ENCODE measurements at regions not wholly inside any gene's neighbourhood (a gene's known extent, or its start where the extent isn't known, plus 50 kb on each side); places are given as distances from the start of the nearest gene placed in this dataset.
"Not testable (repeated sequence)": the region's sequence is repeated elsewhere in the genome, so short reads cannot be mapped to it uniquely, and the experiment has no call there.

DNA sequence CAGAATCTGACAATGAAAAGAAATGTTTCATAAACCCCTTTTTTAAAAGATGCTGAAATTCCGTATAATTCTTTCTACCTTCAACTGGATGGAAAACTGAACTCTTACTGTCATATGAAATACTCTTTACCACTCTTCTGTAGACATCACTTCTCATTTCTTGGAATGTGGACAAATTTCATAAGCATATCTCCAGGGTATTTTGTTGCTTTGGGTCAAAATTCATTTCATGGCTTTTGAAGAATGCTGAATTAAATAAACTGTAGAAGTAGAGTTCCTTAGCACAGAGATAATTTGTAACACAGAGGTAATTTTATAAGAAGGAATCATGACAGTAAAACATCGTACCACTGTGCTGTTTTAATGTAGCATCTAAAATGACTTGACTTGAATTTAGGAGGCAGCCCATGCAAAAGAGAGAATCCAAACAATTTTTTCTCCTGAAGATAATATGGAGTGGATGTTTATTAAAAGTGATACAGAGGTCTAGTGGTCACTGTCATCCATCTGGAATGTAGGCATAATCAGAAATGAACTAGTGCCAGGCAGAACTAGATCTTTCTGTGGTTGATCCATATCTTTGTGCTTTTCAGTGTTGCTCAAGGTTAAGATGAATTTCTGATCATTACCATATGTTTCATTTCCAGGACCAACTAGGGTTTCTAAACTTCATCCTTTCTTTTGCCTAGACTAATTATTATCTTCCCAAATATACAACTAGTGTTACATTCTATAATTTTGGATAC is 492.0 kb downstream of the KIF20B start:
- DNase-seq (ENCODE audit: low read depth): peak; percentile 35

DNA sequence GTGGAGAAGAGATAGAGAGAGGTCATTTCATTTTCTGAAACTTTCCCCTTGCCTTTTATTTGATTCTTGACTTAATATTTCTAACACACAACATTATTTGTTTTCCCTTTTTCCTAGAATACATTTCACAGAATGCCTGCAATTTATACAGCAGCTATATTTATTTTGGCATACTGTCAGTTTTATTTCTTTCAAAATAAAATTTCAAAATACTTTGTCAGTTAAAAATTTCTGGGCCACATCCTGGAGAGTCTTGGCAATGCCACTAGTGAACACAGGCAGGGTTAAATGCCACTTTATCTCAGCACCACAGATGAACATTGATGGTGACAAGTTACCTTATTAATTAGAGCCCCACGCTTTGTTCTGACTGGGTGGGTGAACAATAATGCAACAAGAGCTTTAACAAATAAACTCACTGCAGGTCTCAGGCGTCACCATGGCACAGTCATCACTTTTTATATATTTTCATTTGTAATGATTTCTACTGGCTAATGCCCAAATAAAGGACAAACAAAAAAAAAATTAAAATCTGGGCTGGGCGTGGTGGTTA is 494.0 kb downstream of the KIF20B start:
- DNase-seq (ENCODE audit: low read depth): no peak

DNA sequence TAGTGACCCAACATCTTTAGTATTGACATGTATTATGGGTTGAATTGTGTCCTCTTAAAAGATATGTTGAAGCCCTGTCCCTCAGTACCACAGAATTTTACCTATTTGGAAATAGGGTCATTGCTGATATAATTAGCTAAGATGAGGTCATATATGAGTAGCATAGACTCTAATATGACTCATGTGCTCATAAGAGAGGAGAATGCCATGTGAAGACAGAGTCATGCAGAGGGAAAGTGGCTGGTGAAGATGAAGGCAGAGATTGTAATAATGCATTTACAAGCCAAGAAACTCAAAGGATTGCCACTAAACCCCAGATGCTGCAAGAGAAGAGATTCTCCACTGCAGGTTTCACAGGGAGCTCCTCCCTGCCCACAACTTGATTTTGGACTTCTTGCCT is 496.4 kb downstream of the KIF20B start:
- DNase-seq (ENCODE audit: low read depth): peak; percentile 11

DNA sequence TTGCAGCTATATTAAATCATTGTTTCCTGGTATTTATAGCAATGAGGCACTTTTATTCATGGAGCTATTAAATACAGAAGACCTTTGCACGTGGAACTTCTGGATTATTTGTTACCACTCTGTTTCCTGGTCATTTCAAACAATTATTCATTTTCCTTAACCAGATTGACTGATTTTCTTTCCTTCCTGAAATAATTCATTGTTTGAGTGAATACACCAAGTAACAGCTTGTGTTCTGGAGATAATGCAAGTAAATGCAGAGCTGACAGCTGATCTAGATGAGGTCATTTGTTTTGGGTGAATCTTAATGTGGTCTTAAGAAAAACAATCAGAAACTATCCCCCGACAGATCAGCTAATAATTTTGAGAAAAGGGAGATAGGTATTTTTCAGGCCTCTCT is 497.7 kb downstream of the KIF20B start:
- no peak for DNase-seq (ENCODE audit: low read depth)

DNA sequence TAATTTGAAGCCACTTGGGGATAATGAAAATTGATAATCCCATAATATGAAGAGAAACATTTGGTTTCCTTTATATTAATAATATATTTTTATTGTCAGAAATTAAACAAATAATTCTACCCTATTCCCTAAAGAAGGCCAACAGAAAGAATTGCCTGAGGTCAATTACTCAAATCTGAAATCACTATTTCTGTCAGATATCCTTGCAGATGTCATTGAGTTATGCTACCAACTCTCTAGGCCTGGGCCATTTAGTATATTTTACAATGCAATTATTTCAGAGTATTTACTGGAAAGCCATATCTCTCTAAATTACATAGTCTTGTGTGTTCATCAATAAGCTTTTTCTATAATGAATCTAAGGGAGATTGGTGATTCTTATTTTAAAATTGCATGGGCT is 498.1 kb downstream of the KIF20B start:
- DNase-seq (ENCODE audit: low read depth): no peak

DNA sequence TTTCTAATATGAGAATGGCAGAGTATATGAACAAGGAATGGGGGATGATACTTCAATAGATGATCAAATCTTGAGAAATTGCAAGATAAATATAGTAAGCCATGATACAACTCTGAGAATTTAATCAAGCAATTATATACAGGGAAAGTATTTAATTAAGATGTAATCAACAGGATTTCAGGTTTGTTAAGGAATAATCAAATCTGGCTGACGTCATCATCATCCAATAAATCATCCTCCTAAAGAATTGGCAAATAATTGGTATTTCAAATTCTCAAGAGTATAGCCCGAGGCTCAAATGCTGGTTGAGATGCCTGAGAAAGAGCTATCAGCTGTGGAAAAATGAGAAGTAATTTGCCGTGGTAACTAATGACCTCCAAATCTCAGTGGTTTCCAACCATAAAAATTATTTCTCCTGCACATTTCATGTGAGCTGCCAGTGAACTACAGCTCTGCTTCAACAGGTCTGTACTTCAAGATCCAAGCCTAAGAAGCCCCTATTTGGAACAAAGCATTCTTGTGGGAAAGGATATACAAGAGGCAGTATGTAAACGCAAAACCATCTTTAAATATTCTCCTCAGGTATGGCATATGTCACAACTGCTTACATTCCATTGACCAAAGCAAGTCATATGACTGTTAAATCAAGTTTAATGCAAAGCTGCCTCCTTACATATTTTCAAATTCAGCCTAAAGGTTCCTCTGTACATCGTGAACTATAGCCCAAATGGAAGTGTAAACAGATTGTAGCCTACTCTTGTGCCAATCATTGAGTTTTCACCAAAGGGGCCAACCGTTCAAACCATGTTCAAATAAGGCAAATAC is 503.0 kb downstream of the KIF20B start:
- DNase-seq (ENCODE audit: low read depth): no peak

DNA sequence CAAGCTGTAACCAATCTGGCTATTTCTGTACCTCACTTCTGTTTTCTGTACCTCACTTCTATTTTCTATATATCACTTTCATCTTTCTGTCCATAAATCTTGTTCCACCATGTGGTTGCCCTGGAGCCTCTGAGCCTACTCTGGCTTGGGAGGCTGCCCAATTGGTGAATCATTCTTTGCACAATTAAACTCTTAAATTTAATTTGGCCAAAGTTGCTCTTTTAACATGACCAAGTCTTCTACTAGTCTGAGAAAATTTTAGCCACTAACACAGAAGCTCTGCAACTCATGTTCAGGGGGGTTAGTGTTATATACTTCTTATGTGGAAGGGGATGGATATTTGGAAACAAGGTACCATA is 503.5 kb downstream of the KIF20B start:
- peak; percentile 24 for DNase-seq (ENCODE audit: low read depth)

DNA sequence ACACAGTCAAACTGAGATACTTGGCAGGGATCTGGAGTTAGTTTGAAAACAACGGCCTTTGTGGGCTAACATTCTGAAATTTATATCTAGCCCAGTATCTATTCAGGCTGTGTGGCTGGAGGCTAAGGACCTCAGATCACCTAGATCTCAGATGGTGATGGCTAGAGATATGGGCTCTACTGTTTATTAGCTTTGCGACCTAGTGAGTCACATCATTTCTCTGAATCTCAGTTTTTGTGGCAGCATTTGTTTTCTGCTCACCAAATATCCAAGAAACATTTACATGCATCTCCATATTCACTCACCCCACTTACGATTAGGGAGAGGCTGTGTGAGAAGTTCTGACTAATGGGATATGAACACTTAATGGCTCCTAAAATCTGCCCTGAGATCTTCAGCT is 503.9 kb downstream of the KIF20B start:
- no peak for DNase-seq (ENCODE audit: low read depth)

DNA sequence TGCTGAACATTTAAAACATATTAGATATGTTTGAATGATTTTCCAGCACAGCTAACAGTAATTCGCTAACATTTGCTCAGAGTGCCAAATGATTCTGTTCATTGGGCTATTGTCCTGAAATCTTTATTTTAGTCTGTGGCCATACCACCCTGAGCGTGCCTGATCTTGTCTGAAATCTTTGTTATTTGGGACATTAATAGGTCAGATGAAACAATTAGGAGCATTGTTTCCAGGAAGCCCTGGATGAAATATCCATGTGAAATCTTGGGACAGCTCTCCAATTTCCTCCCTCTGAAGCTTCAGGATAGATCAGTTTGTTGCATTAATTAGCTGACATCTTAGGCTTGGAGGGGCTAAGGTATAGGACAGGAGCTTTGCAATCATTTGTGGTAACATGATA is 512.0 kb downstream of the KIF20B start:
- no peak for DNase-seq (ENCODE audit: low read depth)

DNA sequence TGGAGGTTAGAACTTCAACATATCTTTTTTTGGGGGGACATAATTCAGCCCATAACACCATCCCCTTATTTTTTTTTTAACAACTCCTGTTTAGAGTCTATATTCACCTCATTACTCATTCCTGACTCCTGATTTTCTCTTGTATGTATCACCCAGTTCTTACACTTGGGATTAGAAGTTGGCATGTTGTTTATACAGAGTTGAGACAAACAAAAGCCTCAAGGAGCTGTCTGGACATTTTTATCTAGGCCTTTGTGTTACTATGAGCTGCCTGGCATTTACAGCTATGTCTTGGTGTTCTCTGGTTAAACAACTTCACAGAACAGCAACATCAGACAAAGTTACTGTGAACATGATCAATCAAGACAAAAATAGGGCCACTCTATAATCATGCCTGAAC is 517.5 kb downstream of the KIF20B start:
- no peak for DNase-seq (ENCODE audit: low read depth)

DNA sequence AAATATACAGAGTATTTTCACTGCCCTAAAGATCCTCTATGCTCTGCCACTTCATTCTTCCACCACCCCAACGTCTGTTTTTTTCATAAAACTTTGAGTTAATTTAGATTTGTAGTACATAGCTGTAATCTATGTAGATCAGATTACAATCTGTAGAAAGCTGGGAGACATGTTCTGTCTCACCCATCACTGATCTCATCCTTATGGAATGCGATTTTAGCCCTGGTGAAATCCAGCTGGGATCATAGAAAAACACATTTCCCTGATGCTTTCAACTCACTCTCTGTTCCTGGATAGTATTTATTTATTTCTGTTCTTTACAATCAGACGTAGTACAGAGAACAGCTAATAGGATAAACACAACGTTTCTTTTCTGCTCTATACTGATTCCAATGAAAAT is 521.0 kb downstream of the KIF20B start:
- DNase-seq (ENCODE audit: low read depth): peak; percentile 15

DNA sequence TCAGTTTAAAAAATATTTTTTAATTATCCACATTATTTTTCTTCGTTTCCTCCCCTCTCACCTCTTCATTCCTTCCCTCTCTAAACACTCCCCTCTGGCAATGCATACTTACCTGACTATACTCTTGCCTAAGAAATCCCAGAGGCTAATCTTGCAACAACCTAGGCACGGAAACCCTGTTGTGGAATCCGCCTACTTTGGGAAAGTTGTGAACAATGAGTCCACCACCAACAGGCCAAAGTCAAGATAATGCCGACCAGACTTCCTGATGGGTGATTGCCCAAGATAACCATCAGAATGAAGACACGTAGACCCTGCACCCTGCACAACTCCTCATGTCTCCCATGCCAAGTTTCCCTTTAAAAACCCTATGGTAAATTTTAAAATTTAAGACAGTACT is 521.5 kb downstream of the KIF20B start:
- DNase-seq (ENCODE audit: low read depth): no peak

DNA sequence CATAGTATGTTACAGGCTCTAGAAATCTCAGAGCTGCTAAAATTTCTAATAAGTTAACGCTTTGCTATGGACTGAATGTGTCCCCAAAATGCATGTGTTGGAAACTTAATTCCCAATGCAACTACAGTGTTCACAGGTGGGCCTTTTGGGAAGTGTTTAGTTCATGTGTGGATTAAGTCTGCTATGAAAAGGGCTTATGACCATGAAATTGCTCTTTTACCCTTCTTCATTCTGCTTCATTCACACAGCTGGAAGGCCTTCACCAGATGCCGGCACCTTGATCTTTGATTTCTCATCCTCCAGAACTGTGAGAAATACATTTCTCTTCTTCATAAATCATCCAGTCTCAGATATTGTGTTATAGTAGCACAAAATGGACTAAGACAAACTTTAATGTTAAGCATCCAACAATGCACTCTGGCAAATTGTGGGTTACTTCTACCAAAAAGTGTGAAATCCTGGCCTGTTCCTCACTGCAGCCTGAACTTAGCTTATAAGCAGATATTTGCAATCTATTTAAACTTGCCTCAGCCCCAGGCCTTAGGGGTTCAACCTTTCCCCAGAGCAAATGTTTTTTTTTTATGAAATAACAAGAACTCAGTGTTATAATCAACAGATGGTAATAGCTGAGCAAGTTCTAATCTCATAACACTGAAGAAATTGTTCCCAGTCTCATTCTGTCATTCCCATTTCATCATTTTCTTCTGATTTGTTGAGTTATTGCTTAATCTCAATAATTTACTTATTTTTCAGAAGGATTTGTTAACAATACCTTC is 523.6 kb downstream of the KIF20B start:
- DNase-seq (ENCODE audit: low read depth): no peak

DNA sequence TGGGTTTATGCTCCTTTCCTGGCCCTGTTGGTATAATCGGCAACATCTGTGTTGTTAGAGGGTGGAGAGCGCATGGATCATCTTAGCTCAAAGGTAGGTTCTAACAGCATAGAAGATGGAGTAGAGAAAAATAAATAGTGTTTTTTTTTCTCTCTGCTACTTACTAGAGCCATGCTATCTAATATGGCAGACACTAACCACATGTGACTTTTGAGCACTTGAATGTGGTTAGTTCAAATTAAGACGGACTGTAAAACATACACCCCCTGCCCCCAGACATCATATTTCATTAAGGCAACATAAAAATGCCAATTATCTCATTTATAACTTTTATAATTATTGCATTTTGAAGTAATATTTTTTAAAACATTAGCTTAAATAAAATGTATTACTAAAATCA is 525.1 kb downstream of the KIF20B start:
- no peak for DNase-seq (ENCODE audit: low read depth)

DNA sequence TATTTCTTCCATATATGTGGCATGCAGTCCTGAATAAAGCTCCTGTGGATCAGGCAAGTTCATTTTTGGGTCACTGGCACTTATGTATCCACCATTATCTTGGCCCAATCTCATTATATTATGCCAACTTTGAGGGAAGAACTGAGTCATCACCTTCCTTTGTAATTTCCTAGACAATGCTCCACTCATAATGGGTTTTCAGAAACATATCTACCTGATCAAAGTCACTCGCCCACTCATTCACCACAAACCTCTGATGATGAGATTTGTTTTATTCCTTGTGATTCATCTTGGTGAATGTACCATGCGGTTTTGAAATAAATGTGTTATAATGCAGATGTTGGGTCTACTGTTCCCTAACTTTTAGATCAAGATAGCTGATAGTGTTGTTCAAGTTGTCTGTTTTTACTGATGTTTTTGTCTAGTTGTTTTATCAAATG is 525.8 kb downstream of the KIF20B start:
- DNase-seq (ENCODE audit: low read depth): peak; percentile 4

DNA sequence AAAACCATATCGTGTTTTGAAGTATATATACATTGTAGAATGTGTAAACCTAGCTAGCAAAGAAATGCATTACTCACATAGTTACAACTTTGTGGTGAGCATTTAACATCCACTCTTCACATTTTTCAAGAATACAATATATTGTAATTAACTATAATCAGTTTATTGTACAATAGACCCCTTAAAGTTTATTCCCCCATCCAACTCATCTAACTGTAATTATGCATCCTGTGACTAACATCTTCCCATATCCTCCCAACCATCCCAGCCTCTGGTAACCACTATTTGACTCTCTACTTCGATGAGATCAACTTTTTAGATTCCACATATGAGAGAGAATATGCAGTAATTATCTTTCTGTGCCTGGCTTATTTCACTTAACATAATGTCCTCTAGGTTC is 526.4 kb downstream of the KIF20B start:
- DNase-seq (ENCODE audit: low read depth): no peak

DNA sequence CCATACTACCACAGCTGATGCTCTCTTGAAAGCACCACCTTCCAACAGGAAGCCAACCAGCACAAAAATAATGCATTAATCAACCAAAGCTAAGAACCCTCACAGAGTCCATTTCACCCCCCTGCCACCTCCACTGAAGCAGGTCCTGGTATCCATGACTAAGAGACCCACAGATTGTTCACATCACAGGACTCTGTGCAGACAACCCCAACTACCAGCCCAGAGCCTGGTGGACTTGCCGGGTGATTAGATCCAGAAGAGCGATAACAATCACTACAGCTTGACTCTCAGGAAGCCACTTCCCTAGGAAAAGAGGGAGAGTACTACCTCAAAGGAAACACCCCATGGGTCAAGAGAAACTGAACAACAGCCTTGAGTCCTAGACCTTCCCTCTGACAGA is 528.1 kb downstream of the KIF20B start:
- DNase-seq (ENCODE audit: low read depth): no peak

DNA sequence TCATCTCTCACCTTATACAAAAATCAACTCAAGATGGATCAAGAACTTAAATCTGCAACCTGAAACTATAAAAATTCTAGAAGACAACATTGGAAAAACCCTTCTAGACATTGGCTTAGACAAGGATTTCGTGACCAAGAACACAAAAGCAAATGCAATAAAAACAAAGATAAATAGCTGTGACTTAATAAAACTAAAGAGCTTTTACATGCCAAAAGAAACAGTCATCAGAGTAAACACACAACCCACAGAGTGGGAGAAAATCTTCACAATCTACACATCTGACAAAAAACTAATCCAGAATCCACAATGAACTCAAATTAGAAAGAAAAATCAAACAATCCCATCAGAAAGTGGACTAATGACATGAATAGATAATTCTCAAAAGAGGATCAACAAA is 532.4 kb downstream of the KIF20B start:
- not testable (repeated sequence) for DNase-seq (ENCODE audit: low read depth)

DNA sequence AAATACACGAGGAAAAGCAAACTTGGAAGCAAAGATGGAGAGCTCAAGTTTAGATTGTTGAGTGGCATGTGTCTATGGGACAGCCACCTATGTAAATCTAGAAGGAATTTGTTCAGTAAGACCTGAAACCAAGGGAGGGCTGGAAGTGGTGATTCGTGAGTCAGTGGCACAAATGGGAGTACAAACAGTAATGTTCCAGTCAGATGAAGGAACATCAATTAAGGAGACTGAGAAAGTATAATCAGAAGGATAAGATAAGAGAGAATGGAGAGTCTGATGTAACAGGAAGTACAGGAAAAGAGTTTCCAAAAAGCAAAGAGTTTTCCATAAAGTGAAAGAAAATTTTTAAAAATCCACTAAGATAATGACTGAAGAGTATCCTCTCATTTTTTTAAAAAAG is 544.2 kb downstream of the KIF20B start:
- no peak for DNase-seq (ENCODE audit: low read depth)

DNA sequence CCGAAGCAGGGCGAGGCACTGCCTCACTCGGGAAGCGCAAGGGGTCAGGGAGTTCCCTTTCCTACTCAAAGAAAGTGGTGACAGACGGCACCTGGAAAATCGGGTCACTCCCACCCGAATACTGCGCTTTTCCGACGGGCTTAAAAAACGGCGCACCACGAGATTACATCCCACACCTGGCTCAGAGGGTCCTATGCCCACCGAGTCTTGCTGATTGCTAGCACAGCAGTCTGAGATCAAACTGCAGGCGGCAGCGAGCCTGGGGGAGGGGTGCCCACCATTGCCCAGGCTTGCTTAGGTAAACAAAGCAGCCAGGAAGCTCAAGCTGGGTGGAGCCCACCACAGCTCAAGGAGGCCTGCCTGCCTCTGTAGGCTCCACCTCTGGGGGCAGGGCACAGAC is 549.4 kb downstream of the KIF20B start:
- not testable (repeated sequence) for DNase-seq (ENCODE audit: low read depth)

DNA sequence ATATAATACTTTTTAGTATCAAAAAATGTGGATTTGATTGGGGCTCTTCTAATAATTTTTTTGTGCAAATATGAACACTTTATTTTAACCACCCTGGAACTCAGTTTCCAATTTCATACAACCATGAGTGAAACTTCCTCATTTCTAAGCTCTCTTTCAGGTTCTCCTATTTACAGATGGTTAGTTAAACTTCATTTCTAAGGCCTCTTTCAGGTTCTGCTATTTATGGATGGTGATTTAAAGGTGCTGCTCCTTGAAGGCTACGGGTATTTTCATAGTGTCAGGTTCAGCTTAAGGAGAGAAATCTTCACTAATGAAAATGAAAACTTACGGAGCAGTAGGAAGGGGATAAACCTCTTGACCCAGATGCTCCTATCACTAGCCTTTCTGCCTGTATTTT is 568.3 kb downstream of the KIF20B start:
- no peak for DNase-seq (ENCODE audit: low read depth)

DNA sequence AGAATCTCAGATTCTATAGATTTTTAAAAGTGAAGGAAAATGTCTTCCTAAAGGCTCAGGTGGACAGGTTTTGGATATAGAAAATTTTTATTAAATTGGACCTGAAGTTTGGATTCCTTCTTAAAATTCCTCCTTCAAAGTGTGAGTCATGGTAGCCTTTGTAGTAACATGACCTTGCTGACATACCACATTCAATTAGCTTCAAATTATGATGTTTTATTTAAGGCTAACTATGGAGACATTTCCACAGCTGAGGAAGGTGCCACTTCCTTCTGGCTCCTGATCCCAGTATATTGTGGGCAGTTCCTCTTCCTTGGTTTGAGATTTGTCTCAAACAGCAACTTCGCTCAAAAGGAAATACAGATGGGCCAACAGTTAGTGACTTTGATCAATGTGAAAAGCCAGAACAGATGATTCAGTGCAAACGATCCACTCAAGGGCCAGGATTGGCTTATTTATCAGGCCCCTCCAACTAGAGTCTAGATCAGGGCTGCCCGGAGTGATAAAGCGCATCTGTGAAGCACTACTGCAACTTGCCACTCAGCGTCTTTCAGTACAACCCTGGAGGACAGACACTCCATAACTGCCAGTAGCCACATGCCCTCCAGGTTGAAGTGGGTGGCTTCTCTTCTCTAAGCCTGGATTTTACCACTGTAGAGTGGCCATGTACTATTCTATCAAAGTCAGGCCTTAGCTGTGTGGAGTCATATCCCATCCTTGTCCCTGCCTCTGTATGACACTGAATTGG is 573.5 kb downstream of the KIF20B start:
- no peak for DNase-seq (ENCODE audit: low read depth)

Data from GM04504 (cell line).